HFFc6 (cell line): ENCODE measurements at regions not wholly inside any gene's neighbourhood (a gene's known extent, or its start where the extent isn't known, plus 50 kb on each side); places are given as distances from the start of the nearest gene placed in this dataset.
"Not testable (repeated sequence)": the region's sequence is repeated elsewhere in the genome, so short reads cannot be mapped to it uniquely, and the experiment has no call there.

Source experiments
- DNase-seq: peaks from one replicate; pipeline ENCODE4 v3.0.0-alpha.2; 2018
- H3K27ac Mint-ChIP-seq: 2 replicates; pipeline ENCODE4 v1.8.0; 2020; ENCODE audit warnings: mild to moderate bottlenecking, mixed read lengths
- H3K27me3 Mint-ChIP-seq: 2 replicates; pipeline ENCODE4 v1.8.0; 2021; ENCODE audit warnings: mild to moderate bottlenecking, moderate library complexity, mixed read lengths; ENCODE audit not compliant: insufficient read depth
- H3K36me3 Mint-ChIP-seq: 2 replicates; pipeline ENCODE4 v1.8.0; 2021; ENCODE audit warnings: low read depth, mixed read lengths
- H3K4me1 Mint-ChIP-seq: 2 replicates; pipeline ENCODE4 v1.8.0; 2020; ENCODE audit warnings: low read depth, mixed read lengths
- H3K4me3 Mint-ChIP-seq: 2 replicates; pipeline ENCODE4 v1.8.0; 2020; ENCODE audit warnings: mild to moderate bottlenecking, moderate library complexity, mixed read lengths
- H3K9me3 Mint-ChIP-seq: 2 replicates; pipeline ENCODE4 v1.8.0; 2020; ENCODE audit warnings: mild to moderate bottlenecking, mixed read lengths
- TF ChIP-seq, protein P1 (sequence below): fragments of 200-600 bp; sonication (generic); IDR thresholded peaks from 2 replicates; pipeline ENCODE4 v1.5.0; 2021; ENCODE audit warnings: antibody characterized with exemption, mild to moderate bottlenecking

DNA sequence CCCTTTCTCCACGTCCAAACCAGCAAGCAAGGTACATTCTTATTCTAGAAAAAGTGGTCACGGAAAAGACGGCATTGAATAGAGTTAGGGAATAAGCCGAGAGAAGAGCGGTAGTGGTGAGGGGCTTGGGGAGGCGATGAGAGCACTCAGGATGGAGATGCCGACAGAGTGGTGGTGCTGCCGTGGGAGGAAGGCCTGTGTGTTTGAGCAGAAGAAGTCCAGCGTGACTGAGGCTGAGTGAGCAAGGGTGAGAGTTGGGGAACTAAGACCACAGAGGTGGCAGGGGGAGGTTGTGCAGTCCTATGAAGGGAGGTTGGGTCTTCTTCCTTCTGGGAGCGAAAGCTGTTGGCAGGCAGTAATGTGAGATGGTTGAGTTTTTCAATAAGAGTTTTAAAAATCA lies 252.3 kb downstream of the ABCC12 start:
- TF ChIP-seq, protein P1, sequence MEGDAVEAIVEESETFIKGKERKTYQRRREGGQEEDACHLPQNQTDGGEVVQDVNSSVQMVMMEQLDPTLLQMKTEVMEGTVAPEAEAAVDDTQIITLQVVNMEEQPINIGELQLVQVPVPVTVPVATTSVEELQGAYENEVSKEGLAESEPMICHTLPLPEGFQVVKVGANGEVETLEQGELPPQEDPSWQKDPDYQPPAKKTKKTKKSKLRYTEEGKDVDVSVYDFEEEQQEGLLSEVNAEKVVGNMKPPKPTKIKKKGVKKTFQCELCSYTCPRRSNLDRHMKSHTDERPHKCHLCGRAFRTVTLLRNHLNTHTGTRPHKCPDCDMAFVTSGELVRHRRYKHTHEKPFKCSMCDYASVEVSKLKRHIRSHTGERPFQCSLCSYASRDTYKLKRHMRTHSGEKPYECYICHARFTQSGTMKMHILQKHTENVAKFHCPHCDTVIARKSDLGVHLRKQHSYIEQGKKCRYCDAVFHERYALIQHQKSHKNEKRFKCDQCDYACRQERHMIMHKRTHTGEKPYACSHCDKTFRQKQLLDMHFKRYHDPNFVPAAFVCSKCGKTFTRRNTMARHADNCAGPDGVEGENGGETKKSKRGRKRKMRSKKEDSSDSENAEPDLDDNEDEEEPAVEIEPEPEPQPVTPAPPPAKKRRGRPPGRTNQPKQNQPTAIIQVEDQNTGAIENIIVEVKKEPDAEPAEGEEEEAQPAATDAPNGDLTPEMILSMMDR: no peak
- H3K9me3 Mint-ChIP-seq: no peaks in the 10 kb centered on the region; the same call in 1 of the 2 replicates

DNA sequence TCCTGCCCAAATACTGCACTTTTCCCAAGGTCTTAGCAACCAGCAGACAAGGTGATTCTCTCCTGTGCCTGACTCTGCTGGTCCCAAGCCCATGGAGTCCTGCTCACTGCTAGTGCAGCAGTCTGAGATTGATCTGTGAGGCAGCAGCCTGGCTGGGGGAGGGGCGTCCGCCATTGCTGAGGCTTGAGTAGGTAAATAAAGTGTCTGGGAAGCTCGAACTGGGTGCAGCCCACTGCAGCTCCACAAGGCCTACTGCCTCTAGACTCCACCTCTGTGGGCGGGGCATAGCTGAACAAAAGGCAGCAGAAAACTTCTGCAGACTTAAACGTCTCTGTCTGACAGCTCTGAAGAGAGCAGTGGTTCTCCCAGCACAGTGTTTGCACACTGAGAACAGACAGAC lies 258.7 kb downstream of the ABCC12 start:
- DNase-seq, H3K36me3 Mint-ChIP-seq, H3K9me3 Mint-ChIP-seq, H3K4me3 Mint-ChIP-seq, H3K27ac Mint-ChIP-seq, H3K4me1 Mint-ChIP-seq: not testable (repeated sequence)
- H3K27me3 Mint-ChIP-seq: peaks cover 10% of the 10 kb centered on the region

More for the DNA sequence above, 252.3 kb downstream of the ABCC12 start:
- peaks cover 9% of the 10 kb centered on the region for H3K4me1 Mint-ChIP-seq
- H3K36me3 Mint-ChIP-seq: no peaks in the 10 kb centered on the region
- DNase-seq: no peak
- no peak overlapping the region for H3K4me3 Mint-ChIP-seq
- H3K27me3 Mint-ChIP-seq: peaks cover 12% of the 10 kb centered on the region
- no peak overlapping the region for H3K27ac Mint-ChIP-seq

DNA sequence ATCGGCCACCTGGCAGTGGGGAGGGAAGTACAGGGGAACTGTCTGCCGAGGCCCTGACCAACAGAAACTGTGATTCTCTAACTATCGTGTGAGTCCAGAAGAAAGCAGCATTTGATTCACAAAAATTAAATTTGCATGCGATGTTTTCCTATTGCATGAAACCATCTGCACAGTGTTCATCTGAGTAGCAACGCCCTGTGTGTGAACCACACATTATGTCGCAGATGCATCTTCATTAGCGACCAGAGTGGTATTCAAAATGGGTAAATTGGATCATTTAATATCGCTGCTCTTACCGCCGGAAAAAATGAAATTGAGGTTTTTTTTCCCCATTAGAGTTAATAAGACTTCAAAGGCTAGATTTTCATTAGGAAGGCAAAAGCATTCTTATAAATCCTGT lies 260.6 kb downstream of the ABCC12 start:
- DNase-seq: no peak
- TF ChIP-seq, protein P1: no peak
- H3K4me3 Mint-ChIP-seq: no peak overlapping the region
- no peaks in the 10 kb centered on the region; the same call in 1 of the 2 replicates for H3K4me1 Mint-ChIP-seq
- H3K27me3 Mint-ChIP-seq: peaks cover 13% of the 10 kb centered on the region
- H3K9me3 Mint-ChIP-seq: no peaks in the 10 kb centered on the region; the same call in 1 of the 2 replicates
- H3K27ac Mint-ChIP-seq: no peak overlapping the region
- H3K36me3 Mint-ChIP-seq: no peaks in the 10 kb centered on the region

DNA sequence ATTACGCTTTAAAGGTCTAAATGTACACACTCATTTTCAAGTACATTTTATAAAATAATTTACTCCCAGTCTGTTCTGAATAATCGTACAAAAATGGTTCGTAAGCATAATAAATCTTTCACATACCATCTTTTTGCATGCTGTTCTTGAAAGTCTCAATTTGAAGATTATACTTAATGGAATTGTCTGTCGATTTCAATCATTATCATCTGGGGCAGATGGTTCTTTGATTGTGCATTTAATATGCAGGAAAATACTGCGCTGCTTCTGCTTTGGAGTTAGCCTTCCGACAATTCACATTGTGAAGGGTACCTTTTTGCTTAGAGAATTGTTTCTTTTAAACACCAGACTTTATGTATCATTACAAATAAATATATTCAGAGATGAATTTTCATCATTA lies 262.8 kb downstream of the ABCC12 start:
- Mint-ChIP-seq H3K9me3 (no peaks in the 10 kb centered on the region), H3K4me1 (peaks cover 21% of the 10 kb centered on the region), H3K36me3 (no peaks in the 10 kb centered on the region), H3K27me3 (peaks cover 11% of the 10 kb centered on the region), H3K27ac (no peak overlapping the region), H3K4me3 (no peak overlapping the region)
- no peak for DNase-seq
- TF ChIP-seq, protein P1: no peak

- H3K27me3 Mint-ChIP-seq: peaks cover 11% of the 10 kb centered on the region
- DNase-seq: no peak
- H3K9me3 Mint-ChIP-seq: no peaks in the 10 kb centered on the region
- TF ChIP-seq, protein P1: no peak
- no peak overlapping the region for H3K27ac Mint-ChIP-seq
- peaks cover 43% of the 10 kb centered on the region for H3K4me1 Mint-ChIP-seq
- H3K4me3 Mint-ChIP-seq: no peak overlapping the region
- no peaks in the 10 kb centered on the region for H3K36me3 Mint-ChIP-seq
These were observed 267.1 kb downstream of the ABCC12 start for GRCh38 chr16:47888734-47889133.

DNA sequence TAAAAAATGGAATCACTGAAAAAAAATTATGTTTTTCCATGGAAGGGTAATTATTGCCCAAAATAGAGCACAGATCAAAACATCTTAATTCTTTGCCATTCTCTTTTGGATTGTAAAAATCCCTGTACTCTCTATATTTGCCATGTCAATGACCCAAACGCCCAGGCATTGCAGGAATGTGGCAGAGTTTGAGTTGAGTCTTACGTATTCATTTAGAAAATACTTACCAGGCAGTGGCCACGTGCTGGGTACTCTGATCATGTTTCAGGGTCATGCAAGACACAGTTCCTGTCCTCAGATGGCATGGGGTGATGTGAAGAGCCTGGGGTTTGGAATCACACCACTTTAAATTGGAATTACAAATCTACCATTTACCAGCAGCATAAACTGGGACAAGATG lies 267.7 kb downstream of the ABCC12 start:
- Mint-ChIP-seq H3K4me1 (peaks cover 43% of the 10 kb centered on the region), H3K36me3 (no peaks in the 10 kb centered on the region), H3K4me3 (peak overlapping the region; percentile 38), H3K27me3 (peaks cover 10% of the 10 kb centered on the region), H3K9me3 (no peaks in the 10 kb centered on the region), H3K27ac (peak overlapping the region; percentile 69; the same call in 1 of the 2 replicates)
- TF ChIP-seq, protein P1: no peak
- DNase-seq: peak; percentile 51
